Osteoblast (primary cell): ENCODE measurements at regions not wholly inside any gene's neighbourhood (a gene's known extent, or its start where the extent isn't known, plus 50 kb on each side); places are given as distances from the start of the nearest gene placed in this dataset.

ENCODE experiments used
- DNase-seq: peaks from one replicate; pipeline ENCODE4 v3.0.0; 2011; ENCODE audit warnings: low spot score, mixed read lengths; ENCODE audit not compliant: insufficient read length; ENCODE audit errors: missing footprints
- H2AFZ ChIP-seq: 2 replicates; pipeline ENCODE4 v1.6.0; 2011; ENCODE audit warnings: mild to moderate bottlenecking, low read length
- H3K27ac ChIP-seq: 2 replicates; pipeline ENCODE4 v1.5.1; 2011; ENCODE audit warnings: mild to moderate bottlenecking, low read depth, low read length, moderate library complexity
- H3K27me3 ChIP-seq: 2 replicates; pipeline ENCODE4 v1.6.0; 2012; ENCODE audit warnings: mild to moderate bottlenecking, control low read depth, inconsistent platforms, low read length, moderate library complexity; ENCODE audit not compliant: insufficient read depth
- H3K36me3 ChIP-seq: 2 replicates; pipeline ENCODE4 v1.5.1; 2011; ENCODE audit warnings: mild to moderate bottlenecking, low read length, control low read depth, moderate library complexity; ENCODE audit not compliant: insufficient read depth
- H3K4me1 ChIP-seq: 2 replicates; pipeline ENCODE4 v1.5.1; 2011; ENCODE audit warnings: mild to moderate bottlenecking, low read length, control low read depth, moderate library complexity; ENCODE audit not compliant: insufficient read depth
- H3K4me2 ChIP-seq: 2 replicates; pipeline ENCODE4 v1.6.0; 2011; ENCODE audit warnings: mild to moderate bottlenecking, low read length; ENCODE audit not compliant: insufficient read depth
- H3K4me3 ChIP-seq: fragments of 200-600 bp; sonication (generic); 3 replicates; pipeline ENCODE4 v1.5.1; 2012; ENCODE audit warnings: mild to moderate bottlenecking, low read length, inconsistent platforms; ENCODE audit not compliant: insufficient read depth
- H3K79me2 ChIP-seq: 2 replicates; pipeline ENCODE4 v1.6.0; 2012; ENCODE audit warnings: mild to moderate bottlenecking, low read length, control low read depth, inconsistent platforms; ENCODE audit not compliant: insufficient read depth
- H3K9me3 ChIP-seq: 2 replicates; pipeline ENCODE4 v1.5.1; 2011; ENCODE audit warnings: low read depth, low read length, control low read depth
- H4K20me1 ChIP-seq: 2 replicates; pipeline ENCODE4 v1.6.0; 2012; ENCODE audit warnings: mild to moderate bottlenecking, low read length, control low read depth; ENCODE audit not compliant: insufficient read depth
- TF ChIP-seq, protein P1 (sequence below): IDR thresholded peaks from 2 replicates; pipeline ENCODE4 v1.5.1; 2011; ENCODE audit warnings: mild to moderate bottlenecking, low read depth, low read length, moderate library complexity; ENCODE audit errors: extremely low read depth

- Histone ChIP-seq H3K4me3 (no peak overlapping the region), H3K4me2 (no peak overlapping the region), H3K27me3 (no peaks in the 10 kb centered on the region), H3K9me3 (no peaks in the 10 kb centered on the region), H3K27ac (no peak overlapping the region), H3K79me2 (no peaks in the 10 kb centered on the region), H2AFZ (no peak overlapping the region), H3K4me1 (no peaks in the 10 kb centered on the region), H3K36me3 (no peaks in the 10 kb centered on the region), H4K20me1 (no peaks in the 10 kb centered on the region)
- TF ChIP-seq, protein P1, sequence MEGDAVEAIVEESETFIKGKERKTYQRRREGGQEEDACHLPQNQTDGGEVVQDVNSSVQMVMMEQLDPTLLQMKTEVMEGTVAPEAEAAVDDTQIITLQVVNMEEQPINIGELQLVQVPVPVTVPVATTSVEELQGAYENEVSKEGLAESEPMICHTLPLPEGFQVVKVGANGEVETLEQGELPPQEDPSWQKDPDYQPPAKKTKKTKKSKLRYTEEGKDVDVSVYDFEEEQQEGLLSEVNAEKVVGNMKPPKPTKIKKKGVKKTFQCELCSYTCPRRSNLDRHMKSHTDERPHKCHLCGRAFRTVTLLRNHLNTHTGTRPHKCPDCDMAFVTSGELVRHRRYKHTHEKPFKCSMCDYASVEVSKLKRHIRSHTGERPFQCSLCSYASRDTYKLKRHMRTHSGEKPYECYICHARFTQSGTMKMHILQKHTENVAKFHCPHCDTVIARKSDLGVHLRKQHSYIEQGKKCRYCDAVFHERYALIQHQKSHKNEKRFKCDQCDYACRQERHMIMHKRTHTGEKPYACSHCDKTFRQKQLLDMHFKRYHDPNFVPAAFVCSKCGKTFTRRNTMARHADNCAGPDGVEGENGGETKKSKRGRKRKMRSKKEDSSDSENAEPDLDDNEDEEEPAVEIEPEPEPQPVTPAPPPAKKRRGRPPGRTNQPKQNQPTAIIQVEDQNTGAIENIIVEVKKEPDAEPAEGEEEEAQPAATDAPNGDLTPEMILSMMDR = no peak
- DNase-seq = no peak
These were observed 301.1 kb downstream of the MYCN start for GRCh38 chr2:16241166-16242160.

GRCh38 chr2:16240402-16240801 is 300.1 kb downstream of the MYCN start:
- Histone ChIP-seq H3K79me2 (no peaks in the 10 kb centered on the region), H3K4me3 (no peak overlapping the region), H3K27ac (no peak overlapping the region), H2AFZ (no peak overlapping the region), H3K4me2 (no peak overlapping the region), H3K36me3 (no peaks in the 10 kb centered on the region), H3K9me3 (no peaks in the 10 kb centered on the region), H4K20me1 (no peaks in the 10 kb centered on the region), H3K4me1 (no peaks in the 10 kb centered on the region), H3K27me3 (no peaks in the 10 kb centered on the region)
- no peak for DNase-seq
- TF ChIP-seq, protein P1 = no peak

- Histone ChIP-seq H3K4me1 (no peaks in the 10 kb centered on the region), H3K27ac (no peak overlapping the region), H2AFZ (no peak overlapping the region), H3K79me2 (no peaks in the 10 kb centered on the region), H3K9me3 (no peaks in the 10 kb centered on the region), H3K4me3 (no peak overlapping the region), H3K4me2 (no peak overlapping the region), H3K27me3 (no peaks in the 10 kb centered on the region), H3K36me3 (no peaks in the 10 kb centered on the region), H4K20me1 (no peaks in the 10 kb centered on the region)
- TF ChIP-seq, protein P1 = no peak
- DNase-seq = no peak
These were observed 299.0 kb downstream of the MYCN start for GRCh38 chr2:16239296-16239850.

DNA sequence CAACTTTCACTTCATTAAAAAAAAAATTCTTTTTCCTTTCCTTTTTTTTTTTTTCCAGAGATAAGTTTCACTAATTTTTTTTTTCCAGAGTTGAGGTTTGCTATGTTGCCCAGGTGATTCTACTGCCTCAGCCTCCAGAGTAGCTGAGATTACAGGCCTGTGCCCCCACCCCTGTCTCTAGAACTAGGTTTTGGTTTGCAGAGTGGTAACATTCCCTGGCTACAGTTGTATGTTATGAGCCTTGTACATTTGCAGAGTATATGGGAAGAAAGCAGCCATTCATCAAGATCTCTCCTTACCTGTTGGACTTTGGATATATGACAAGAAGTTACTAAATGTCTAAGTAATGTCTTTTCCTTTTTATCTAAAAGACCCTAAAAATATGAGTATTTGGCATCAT is 298.4 kb downstream of the MYCN start:
- no peaks in the 10 kb centered on the region for H4K20me1 ChIP-seq
- H2AFZ ChIP-seq = no peak overlapping the region
- no peaks in the 10 kb centered on the region for H3K9me3 ChIP-seq

More for the DNA sequence above, 298.4 kb downstream of the MYCN start:
- H3K36me3 ChIP-seq = no peaks in the 10 kb centered on the region
- H3K4me3 ChIP-seq = no peak overlapping the region
- no peaks in the 10 kb centered on the region for H3K79me2 ChIP-seq
- no peak overlapping the region for H3K4me2 ChIP-seq
- TF ChIP-seq, protein P1 = no peak
- no peak for DNase-seq
- no peaks in the 10 kb centered on the region for H3K27me3 ChIP-seq
- H3K4me1 ChIP-seq = no peaks in the 10 kb centered on the region
- H3K27ac ChIP-seq = no peak overlapping the region
